WTC11 (cell line): ENCODE measurements at regions not wholly inside any gene's neighbourhood (a gene's known extent, or its start where the extent isn't known, plus 50 kb on each side); places are given as distances from the start of the nearest gene placed in this dataset.

Experiments
- CTCF ChIP-seq: fragments of 200-600 bp; IDR thresholded peaks from 2 replicates; pipeline ENCODE4 v1.8.0; 2022; ENCODE audit warnings: antibody characterized with exemption
- FOXK1 ChIP-seq: sonication (generic); formaldehyde crosslinking; IDR thresholded peaks from 2 replicates; pipeline ENCODE4 v1.8.0; 2022; ENCODE audit warnings: mild to moderate bottlenecking, moderate library complexity, missing genetic modification reagents
- FOXP1 ChIP-seq: sonication (generic); formaldehyde crosslinking; IDR thresholded peaks from 2 replicates; pipeline ENCODE4 v1.8.0; 2022; ENCODE audit warnings: missing genetic modification reagents, mild to moderate bottlenecking, moderate library complexity, borderline replicate concordance
- HMGXB4 ChIP-seq: sonication (generic); formaldehyde crosslinking; IDR thresholded peaks from 2 replicates; pipeline ENCODE4 v1.8.1; 2023; ENCODE audit warnings: mild to moderate bottlenecking, moderate library complexity, missing genetic modification reagents
- MAX ChIP-seq: sonication (generic); formaldehyde crosslinking; IDR thresholded peaks from 2 replicates; pipeline ENCODE4 v1.8.0; 2022; ENCODE audit warnings: mild to moderate bottlenecking, missing genetic modification reagents
- PREB ChIP-seq: sonication (generic); formaldehyde crosslinking; IDR thresholded peaks from 2 replicates; pipeline ENCODE4 v1.8.1; 2022; ENCODE audit warnings: mild to moderate bottlenecking, missing genetic modification reagents, moderate library complexity, borderline replicate concordance

- no peak for TF ChIP-seq FOXK1 (CRISPR knock-in tag)
- no peak for TF ChIP-seq HMGXB4 (CRISPR knock-in tag)
- no peak for TF ChIP-seq CTCF
- TF ChIP-seq MAX (CRISPR knock-in tag): no peak
- no peak for TF ChIP-seq FOXP1
- no peak for TF ChIP-seq PREB
These were observed 79.0 kb upstream of the RGS17 start for GRCh38 chr6:153210083-153210482.
